SK-N-SH (cell line): ENCODE measurements at regions not wholly inside any gene's neighbourhood (a gene's known extent, or its start where the extent isn't known, plus 50 kb on each side); places are given as distances from the start of the nearest gene placed in this dataset.

Source experiments
- CTCF ChIA-PET: fragments of 300-600, 350-600 bp; formaldehyde crosslinking; extraction: SDS; loops from one replicate; lab custom pipeline; 2021; lab: Yijun Ruan, JAX
- POLR2A ChIA-PET: fragments of 350-600 bp; sonication (Branson Sonifier 250); formaldehyde crosslinking; extraction: SDS; loops from one replicate; lab custom pipeline; 2020; ENCODE audit warnings: antibody characterized with exemption, inconsistent platforms; lab: Yijun Ruan, JAX
- DNase-seq: peaks from one replicate; pipeline ENCODE4 v3.0.0; 2012
- H2AFZ ChIP-seq: fragments of 200-600 bp; sonication (generic); 2 replicates; pipeline ENCODE4 v1.8.1; 2016; ENCODE audit warnings: antibody characterized with exemption, mild to moderate bottlenecking, low read depth
- H3F3A ChIP-seq: fragments of 200-600 bp; sonication (generic); replicated peaks from 2 replicates; pipeline ENCODE3; 2016; ENCODE audit warnings: antibody characterized with exemption, mild to moderate bottlenecking; ENCODE audit not compliant: insufficient read depth
- H3K27ac ChIP-seq, 2 experiments: fragments of 200-500 bp in 1 of 2; fragments of 200-600 bp in 1 of 2; sonication (Bioruptor generic) in 1 of 2; sonication (generic), shearing (Covaris generic) in 1 of 2; 2 replicates each; pipeline versions ENCODE4 v1.5.1 to v1.6.1; 2014 to 2016; ENCODE audit warnings: low read depth in 2 of 2, inconsistent platforms in 1 of 2, low read length in 1 of 2, mild to moderate bottlenecking in 1 of 2, mixed read lengths in 1 of 2
- H3K27me3 ChIP-seq: fragments of 200-600 bp; sonication (generic), shearing (Covaris generic); 2 replicates; pipeline ENCODE4 v1.6.1; 2016; ENCODE audit warnings: mixed run types; ENCODE audit not compliant: insufficient read depth
- H3K36me3 ChIP-seq, 2 experiments: fragments of 200-500 bp in 1 of 2; fragments of 200-600 bp in 1 of 2; sonication (Bioruptor generic) in 1 of 2; sonication (generic) in 1 of 2; replicated peaks in 1 of 2; 2 replicates each; pipeline versions ENCODE3 to v1.5.1; 2014 to 2016; ENCODE audit warnings: low read length in 1 of 2, mild to moderate bottlenecking in 1 of 2; ENCODE audit not compliant: insufficient read depth in 2 of 2, control insufficient read depth in 1 of 2
- H3K4me1 ChIP-seq, 2 experiments: fragments of 200-500 bp in 1 of 2; fragments of 200-600 bp in 1 of 2; sonication (Bioruptor generic) in 1 of 2; sonication (generic), shearing (Covaris generic) in 1 of 2; 2 replicates each; pipeline versions ENCODE4 v1.5.1 to v1.6.1; 2014 to 2016; ENCODE audit warnings: low read depth in 1 of 2, low read length in 1 of 2, mixed run types in 1 of 2; ENCODE audit not compliant: insufficient read depth in 2 of 2, control insufficient read depth in 1 of 2
- H3K4me2 ChIP-seq: fragments of 200-600 bp; sonication (generic), shearing (Covaris generic); 2 replicates; pipeline ENCODE4 v1.6.1; 2017; ENCODE audit warnings: mixed run types
- H3K4me3 ChIP-seq, 2 experiments: fragments of 200-500 bp in 1 of 2; fragments of 200-600 bp in 1 of 2; sonication (Bioruptor generic) in 1 of 2; sonication (generic), shearing (Covaris generic) in 1 of 2; 2 replicates each; pipeline versions ENCODE4 v1.5.1 to v1.8.1; 2014 to 2016; ENCODE audit warnings: low read depth in 2 of 2, inconsistent platforms in 1 of 2, low read length in 1 of 2, mild to moderate bottlenecking in 1 of 2, mixed read lengths in 1 of 2, moderate library complexity in 1 of 2
- H3K79me2 ChIP-seq: fragments of 200-600 bp; sonication (generic); 2 replicates; pipeline ENCODE4 v1.8.1; 2017; ENCODE audit warnings: mild to moderate bottlenecking; ENCODE audit not compliant: insufficient read depth
- H3K9ac ChIP-seq: fragments of 200-600 bp; sonication (generic); 2 replicates; pipeline ENCODE4 v1.6.1; 2017; ENCODE audit warnings: mixed run types
- H3K9me2 ChIP-seq: fragments of 200-600 bp; sonication (generic); 2 replicates; pipeline ENCODE4 v1.6.1; 2017; ENCODE audit warnings: mixed run types
- H3K9me3 ChIP-seq: fragments of 200-600 bp; sonication (generic); 2 replicates; pipeline ENCODE4 v1.6.1; 2017; ENCODE audit warnings: mixed run types, mild to moderate bottlenecking, moderate library complexity
- H4K20me1 ChIP-seq: fragments of 200-600 bp; sonication (generic); 2 replicates; pipeline ENCODE4 v1.6.1; 2017; ENCODE audit warnings: mild to moderate bottlenecking, mixed run types; ENCODE audit not compliant: insufficient read depth
- CTCF ChIP-seq: fragments of 200-600 bp; sonication (generic); IDR thresholded peaks from 2 replicates; pipeline ENCODE4 v1.6.1; 2017; ENCODE audit warnings: antibody characterized with exemption, mild to moderate bottlenecking, moderate library complexity
- FOXJ3 ChIP-seq: sonication (generic); formaldehyde crosslinking; IDR thresholded peaks from 2 replicates; pipeline ENCODE4 v1.5.1; 2020; ENCODE audit warnings: mild to moderate bottlenecking, missing genetic modification reagents
- FOXM1 ChIP-seq: IDR thresholded peaks from 2 replicates; pipeline ENCODE4 v1.4.0; 2012; ENCODE audit warnings: low read depth, mild to moderate bottlenecking
- GABPA ChIP-seq: IDR thresholded peaks from 2 replicates; pipeline ENCODE4 v1.4.0; 2012; ENCODE audit warnings: low read depth, mild to moderate bottlenecking
- GATA2 ChIP-seq: sonication (generic); formaldehyde crosslinking; IDR thresholded peaks from 2 replicates; pipeline ENCODE4 v1.5.0; 2020; ENCODE audit warnings: mild to moderate bottlenecking, missing genetic modification reagents
- IRF3 ChIP-seq: fragments of 150-350 bp; IDR thresholded peaks from 2 replicates; pipeline ENCODE4 v1.6.1; 2016; ENCODE audit warnings: mild to moderate bottlenecking, low read depth, low read length
- JUND ChIP-seq: IDR thresholded peaks from 2 replicates; pipeline ENCODE4 v1.4.0; 2012
- MAX ChIP-seq: IDR thresholded peaks from 2 replicates; pipeline ENCODE4 v1.4.0; 2012; ENCODE audit warnings: low read depth
- MXI1 ChIP-seq: IDR thresholded peaks from 2 replicates; pipeline ENCODE4 v1.6.1; 2012; ENCODE audit warnings: mild to moderate bottlenecking, low read depth, low read length, improper control_type of control experiment
- PBX3 ChIP-seq: IDR thresholded peaks from 2 replicates; pipeline ENCODE4; 2012
- POLR2AphosphoS5 ChIP-seq: IDR thresholded peaks from 2 replicates; pipeline ENCODE4 v1.6.1; 2012; ENCODE audit warnings: low read depth, low read length
- RCOR1 ChIP-seq: fragments of 150-350 bp; IDR thresholded peaks from 2 replicates; pipeline ENCODE4 v1.6.1; 2017; ENCODE audit warnings: antibody characterized with exemption, low read length
- RXRA ChIP-seq: IDR thresholded peaks from 2 replicates; pipeline ENCODE4 v1.4.0; 2012; ENCODE audit warnings: low read depth, mild to moderate bottlenecking, borderline replicate concordance
- SIN3A ChIP-seq: IDR thresholded peaks from 2 replicates; pipeline ENCODE4 v1.6.1; 2012; ENCODE audit warnings: low read depth, mild to moderate bottlenecking, low read length, moderate library complexity, borderline replicate concordance
- TAF1 ChIP-seq: IDR thresholded peaks from 2 replicates; pipeline ENCODE4 v1.6.1; 2012; ENCODE audit warnings: low read depth, mild to moderate bottlenecking, low read length, moderate library complexity, borderline replicate concordance
- TCF12 ChIP-seq: IDR thresholded peaks from 2 replicates; pipeline ENCODE4 v1.4.0; 2012
- TEAD4 ChIP-seq: IDR thresholded peaks from 2 replicates; pipeline ENCODE4 v1.4.0; 2012; ENCODE audit warnings: mild to moderate bottlenecking, borderline replicate concordance; ENCODE audit not compliant: insufficient read depth
- USF1 ChIP-seq: IDR thresholded peaks from 2 replicates; pipeline ENCODE4 v1.4.0; 2012; ENCODE audit warnings: low read depth, borderline replicate concordance
- USF2 ChIP-seq: fragments of 150-350 bp; IDR thresholded peaks from 2 replicates; pipeline ENCODE4 v1.6.1; 2017; ENCODE audit warnings: antibody characterized with exemption, low read length, low read depth, borderline replicate concordance
- ZBTB33 ChIP-seq: IDR thresholded peaks from 2 replicates; pipeline ENCODE4 v1.4.0; 2012; ENCODE audit warnings: low read depth, borderline replicate concordance
- WGBS: methylation state at CpG from one replicate; pipeline ENCODE4 v1.1.6; 2017; ENCODE audit warnings: low lambda C conversion rate; 5-methylcytosine and 5-hydroxymethylcytosine counted together

- Histone ChIP-seq H3K4me3 (no peak overlapping the region), H3K9ac (no peak overlapping the region), H3K27ac (peak overlapping the region in 1 of 2 experiments; percentile 84; a peak in 2 of 4 replicates), H4K20me1 (no peaks in the 10 kb centered on the region), H3K36me3 (no peaks in the 10 kb centered on the region), H3K9me2 (no peaks in the 10 kb centered on the region), H3K4me1 (no peaks in the 10 kb centered on the region; a peak in 2 of 4 replicates), H3K79me2 (no peaks in the 10 kb centered on the region), H3K9me3 (no peaks in the 10 kb centered on the region), H2AFZ (0 out of 2 replicates have a peak overlapping the region, but pooled peaks have one; percentile 48), H3K4me2 (no peak overlapping the region; the same call in 1 of the 2 replicates), H3K27me3 (no peaks in the 10 kb centered on the region), H3F3A (no peaks in the 10 kb centered on the region)
- no peak for TF ChIP-seq USF2
- TF ChIP-seq TAF1: no peak
- TF ChIP-seq CTCF: no peak
- no peak for TF ChIP-seq TCF12
- no peak for TF ChIP-seq MXI1
- no peak for TF ChIP-seq TEAD4
- no peak for TF ChIP-seq FOXJ3 (CRISPR knock-in tag)
- TF ChIP-seq PBX3: no peak
- TF ChIP-seq RXRA: no peak
- TF ChIP-seq JUND: no peak
- TF ChIP-seq POLR2AphosphoS5: no peak
- TF ChIP-seq USF1: no peak
- TF ChIP-seq FOXM1: no peak
- TF ChIP-seq GABPA: no peak
- TF ChIP-seq SIN3A: no peak
- no peak for TF ChIP-seq MAX
- no peak for TF ChIP-seq RCOR1
- no peak for TF ChIP-seq GATA2
- no peak for TF ChIP-seq ZBTB33
- no peak for TF ChIP-seq IRF3
- WGBS: 86% methylated on average over 2 of the region's 2 CpGs
- no peak for DNase-seq
- POLR2A ChIA-PET: no interaction called here
- CTCF ChIA-PET: no interaction called here
These were observed 76.7 kb upstream of the VCAM1 start for GRCh38 chr1:100642826-100643225.
